HCT116 (cell line): ENCODE measurements at regions not wholly inside any gene's neighbourhood (a gene's known extent, or its start where the extent isn't known, plus 50 kb on each side); places are given as distances from the start of the nearest gene placed in this dataset.
"Not testable (repeated sequence)": the region's sequence is repeated elsewhere in the genome, so short reads cannot be mapped to it uniquely, and the experiment has no call there.

Experiments
- ATAC-seq: fragments of 200-7000 bp; cut with Tn5 transposase; 2 replicates; pipeline ENCODE4 v1.9.1; 2020; ENCODE audit warnings: mild to moderate bottlenecking, moderate library complexity
- BruUV-seq: library from RNA; stranded (reverse); fragments of 400-500 nt; replicated peaks from 2 replicates; lab custom pipeline; 2021; lab: Mats Ljungman, UMichigan
- CTCF ChIA-PET: fragments of 300-600 bp; sonication (Branson Sonifier 250); formaldehyde crosslinking; loops from one replicate; lab custom pipeline; 2021; ENCODE audit warnings: antibody characterized with exemption; lab: Charles Lee
- POLR2A ChIA-PET: fragments of 300-600, 350-600 bp; sonication (Branson Sonifier 250); formaldehyde crosslinking; loops from one replicate; lab custom pipeline; 2021; ENCODE audit warnings: antibody characterized with exemption; lab: Charles Lee
- RAD21 ChIA-PET, 2 experiments: fragments of 300-600 bp; sonication (Branson Sonifier 250); formaldehyde crosslinking; loops; one replicate each; lab custom pipeline; 2023; ENCODE audit warnings: low total read pairs in 2 of 2; ENCODE audit not compliant: uncharacterized antibody in 2 of 2, unreplicated experiment in 2 of 2, low non-redundant PET in 1 of 2; lab: Charles Lee
- DNase-seq: peaks from one replicate; pipeline ENCODE4 v3.0.0-alpha.2; 2010; ENCODE audit warnings: low read depth, low spot score
- H2AFZ ChIP-seq: fragments of 200-600 bp; shearing (Covaris generic), sonication (generic); 2 replicates; pipeline ENCODE4 v1.6.1; 2017; ENCODE audit warnings: low read depth, mixed run types, mixed read lengths, antibody characterized with exemption, low read length; ENCODE audit not compliant: poor library complexity, severe bottlenecking
- H3K27ac ChIP-seq: 2 replicates; pipeline ENCODE4 v1.5.1; 2012; ENCODE audit warnings: low read depth, low read length
- H3K27me3 ChIP-seq: fragments of 200-600 bp; sonication (generic); 2 replicates; pipeline ENCODE4 v1.6.1; 2016; ENCODE audit warnings: mixed run types, low read length, mixed read lengths; ENCODE audit not compliant: insufficient read depth
- H3K36me3 ChIP-seq, 2 experiments: fragments of 200-500 bp in 1 of 2; fragments of 200-600 bp in 1 of 2; sonication (Bioruptor generic) in 1 of 2; sonication (generic) in 1 of 2; 2 replicates each; pipeline versions ENCODE4 v1.5.1 to v1.6.1; 2014 to 2016; ENCODE audit warnings: low read length in 2 of 2, inconsistent platforms in 1 of 2, mixed read lengths in 1 of 2, mixed run types in 1 of 2; ENCODE audit not compliant: insufficient read depth in 2 of 2, control insufficient read depth in 1 of 2
- H3K4me1 ChIP-seq, 2 experiments: fragments of 200-600 bp in 1 of 2; sonication (generic) in 1 of 2; 2 replicates each; pipeline versions ENCODE4 v1.5.1 to v1.6.1; 2012 to 2017; ENCODE audit warnings: low read length in 2 of 2, inconsistent platforms in 1 of 2, mild to moderate bottlenecking in 1 of 2, mixed read lengths in 1 of 2, mixed run types in 1 of 2, moderate library complexity in 1 of 2; ENCODE audit not compliant: insufficient read depth in 2 of 2, control insufficient read depth in 1 of 2
- H3K4me2 ChIP-seq: fragments of 200-600 bp; sonication (generic); 2 replicates; pipeline ENCODE4 v1.6.1; 2017; ENCODE audit warnings: mixed run types, low read length, mixed read lengths
- H3K4me3 ChIP-seq, 2 experiments: fragments of 200-600 bp in 1 of 2; sonication (generic) in 1 of 2; replicated peaks in 1 of 2; 2 replicates each; pipeline ENCODE4 v1.5.1; 2011 to 2016; ENCODE audit warnings: low read length in 2 of 2, control low read depth in 1 of 2, low read depth in 1 of 2, mild to moderate bottlenecking in 1 of 2, mixed read lengths in 1 of 2, mixed run types in 1 of 2
- H3K79me2 ChIP-seq: fragments of 200-600 bp; sonication (generic); 2 replicates; pipeline ENCODE4 v1.6.1; 2017; ENCODE audit warnings: mild to moderate bottlenecking, mixed run types, low read length, moderate library complexity, mixed read lengths; ENCODE audit not compliant: insufficient read depth
- H3K9ac ChIP-seq: fragments of 200-600 bp; sonication (generic); 2 replicates; pipeline ENCODE4 v1.6.1; 2016; ENCODE audit warnings: low read length, mixed read lengths
- H3K9me2 ChIP-seq: fragments of 200-600 bp; sonication (generic), shearing (Covaris generic); 2 replicates; pipeline ENCODE4 v1.6.1; 2017; ENCODE audit warnings: mixed run types, mild to moderate bottlenecking, moderate library complexity; ENCODE audit not compliant: insufficient read depth
- H3K9me3 ChIP-seq, 2 experiments: fragments of 200-500 bp in 1 of 2; fragments of 200-600 bp in 1 of 2; sonication (Bioruptor generic) in 1 of 2; sonication (generic) in 1 of 2; 2 replicates each; pipeline ENCODE4 v1.6.1; 2014 to 2017; ENCODE audit warnings: low read length in 2 of 2, mixed read lengths in 2 of 2, inconsistent platforms in 1 of 2, low read depth in 1 of 2, mild to moderate bottlenecking in 1 of 2, mixed run types in 1 of 2, moderate library complexity in 1 of 2; ENCODE audit not compliant: control insufficient read depth in 1 of 2, insufficient read depth in 1 of 2
- H4K20me1 ChIP-seq: fragments of 200-600 bp; sonication (generic), shearing (Covaris generic); 2 replicates; pipeline ENCODE4 v1.6.1; 2017; ENCODE audit warnings: mixed run types, mild to moderate bottlenecking, moderate library complexity; ENCODE audit not compliant: insufficient read depth
- CBX3 ChIP-seq: IDR thresholded peaks from 2 replicates; pipeline ENCODE4 v1.6.1; 2012; ENCODE audit warnings: low read depth
- CEBPB ChIP-seq: IDR thresholded peaks from 2 replicates; pipeline ENCODE4 v1.6.1; 2012; ENCODE audit warnings: low read depth
- EZH2phosphoT487 ChIP-seq: fragments of 200-600 bp; IDR thresholded peaks from 2 replicates; pipeline ENCODE4 v1.6.1; 2018; ENCODE audit warnings: antibody characterized with exemption, borderline replicate concordance
- POLR2AphosphoS5 ChIP-seq: IDR thresholded peaks from 2 replicates; pipeline ENCODE4 v1.6.1; 2011; ENCODE audit warnings: mild to moderate bottlenecking, low read depth, low read length, moderate library complexity
- SRF ChIP-seq: IDR thresholded peaks from 2 replicates; pipeline ENCODE4 v1.6.1; 2012; ENCODE audit warnings: low read depth
- ZFX ChIP-seq: fragments of 450-650 bp; IDR thresholded peaks from 2 replicates; pipeline ENCODE4 v1.6.1; 2017
- intact Hi-C: fragments of 100-400 bp; cut with micrococcal nuclease; formaldehyde crosslinking; loops from 2 replicates; pipeline ENCODE4 v1.10.0; 2022
- TF ChIP-seq, protein P1 (sequence below): IDR thresholded peaks from 2 replicates; pipeline ENCODE4 v1.6.1; 2012
- TF ChIP-seq, protein P2 (sequence below): IDR thresholded peaks from 2 replicates; pipeline ENCODE4 v1.6.1; 2011; ENCODE audit warnings: mild to moderate bottlenecking, low read length, moderate library complexity; ENCODE audit not compliant: insufficient replicate concordance; ENCODE audit errors: extremely low read depth
- TF ChIP-seq, protein P3 (sequence below), 3 experiments: fragments of 200-600 bp in 1 of 3; sonication (generic) in 1 of 3; IDR thresholded peaks in 2 of 3; conservative IDR thresholded peaks in 1 of 3; 2 replicates each; pipeline ENCODE4 v1.5.1; 2012 to 2017; ENCODE audit warnings: low read depth in 2 of 3, low read length in 2 of 3, antibody characterized with exemption in 1 of 3, borderline replicate concordance in 1 of 3, control low read depth in 1 of 3, mild to moderate bottlenecking in 1 of 3, mixed read lengths in 1 of 3, mixed run types in 1 of 3, moderate library complexity in 1 of 3; ENCODE audit not compliant: insufficient read depth in 1 of 3
- TF ChIP-seq, protein P4 (sequence below): IDR thresholded peaks from 2 replicates; pipeline ENCODE4 v1.6.1; 2012

DNA sequence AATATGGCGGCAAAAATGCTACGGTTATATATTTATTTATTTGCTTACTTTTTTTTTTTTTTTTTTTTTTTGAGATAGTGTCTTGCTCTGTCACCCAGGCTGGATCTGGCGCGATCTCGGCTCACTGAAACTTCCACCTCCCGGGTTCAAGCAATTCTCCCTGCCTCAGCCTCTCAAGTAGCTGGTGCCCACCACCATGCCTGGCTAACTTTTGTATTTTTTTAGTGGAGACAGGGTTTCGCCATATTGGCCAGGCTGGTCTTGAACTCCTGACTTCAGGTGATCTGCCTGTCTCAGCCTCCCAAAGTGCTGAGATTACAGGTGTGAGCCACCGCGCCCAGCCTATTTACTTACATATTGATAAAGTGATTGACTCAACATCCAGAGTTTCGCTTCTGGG lies 511.6 kb downstream of the ZPLD1 start:
- H3K4me1 ChIP-seq, H4K20me1 ChIP-seq, ATAC-seq, H3K4me2 ChIP-seq, POLR2A ChIA-PET, H3K27ac ChIP-seq, H3K9me3 ChIP-seq, H3K79me2 ChIP-seq, H2AFZ ChIP-seq, BruUV-seq, RAD21 ChIA-PET, H3K36me3 ChIP-seq, H3K4me3 ChIP-seq, intact Hi-C loops, H3K9ac ChIP-seq, H3K9me2 ChIP-seq, DNase-seq, H3K27me3 ChIP-seq, CTCF ChIA-PET: not testable (repeated sequence)

DNA sequence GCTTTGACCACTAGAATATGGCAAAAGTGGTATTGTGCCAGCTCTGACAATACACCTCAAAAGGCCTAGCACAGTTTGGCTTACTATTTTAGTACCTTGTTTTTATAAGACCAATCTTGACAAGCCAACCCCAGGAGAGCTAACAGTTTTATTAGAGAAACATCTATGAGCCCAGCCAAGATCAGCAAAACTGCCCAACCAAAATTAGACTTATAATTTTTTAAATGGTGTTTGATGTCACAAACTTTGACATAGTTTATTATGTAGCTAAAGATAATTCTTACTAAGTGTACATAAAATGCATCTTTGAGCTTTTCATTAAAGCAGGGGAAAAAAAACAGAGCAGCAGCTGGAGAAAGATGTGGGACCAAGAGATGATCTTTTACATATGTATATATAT lies 537.5 kb downstream of the ZPLD1 start:
- Histone ChIP-seq H2AFZ (no peak overlapping the region), H3K79me2 (no peaks in the 10 kb centered on the region), H3K9me3 (no peaks in the 10 kb centered on the region), H3K4me2 (no peak overlapping the region), H3K9ac (no peak overlapping the region), H3K27me3 (no peaks in the 10 kb centered on the region), H3K4me1 (no peaks in the 10 kb centered on the region), H3K4me3 (no peak overlapping the region), H4K20me1 (no peaks in the 10 kb centered on the region), H3K27ac (no peak overlapping the region), H3K9me2 (no peaks in the 10 kb centered on the region), H3K36me3 (no peaks in the 10 kb centered on the region)
- BruUV-seq = no TSS peak
- ChIA-PET RAD21 (no interaction called here), POLR2A (no interaction called here), CTCF (no interaction called here)
- DNase-seq (no peak), ATAC-seq (no peak)
- TF ChIP-seq EZH2phosphoT487 = no peak
- no peak for TF ChIP-seq CBX3
- no peak for TF ChIP-seq ZFX
- TF ChIP-seq, protein P1, sequence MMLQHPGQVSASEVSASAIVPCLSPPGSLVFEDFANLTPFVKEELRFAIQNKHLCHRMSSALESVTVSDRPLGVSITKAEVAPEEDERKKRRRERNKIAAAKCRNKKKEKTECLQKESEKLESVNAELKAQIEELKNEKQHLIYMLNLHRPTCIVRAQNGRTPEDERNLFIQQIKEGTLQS = no peak
- TF ChIP-seq, protein P2, sequence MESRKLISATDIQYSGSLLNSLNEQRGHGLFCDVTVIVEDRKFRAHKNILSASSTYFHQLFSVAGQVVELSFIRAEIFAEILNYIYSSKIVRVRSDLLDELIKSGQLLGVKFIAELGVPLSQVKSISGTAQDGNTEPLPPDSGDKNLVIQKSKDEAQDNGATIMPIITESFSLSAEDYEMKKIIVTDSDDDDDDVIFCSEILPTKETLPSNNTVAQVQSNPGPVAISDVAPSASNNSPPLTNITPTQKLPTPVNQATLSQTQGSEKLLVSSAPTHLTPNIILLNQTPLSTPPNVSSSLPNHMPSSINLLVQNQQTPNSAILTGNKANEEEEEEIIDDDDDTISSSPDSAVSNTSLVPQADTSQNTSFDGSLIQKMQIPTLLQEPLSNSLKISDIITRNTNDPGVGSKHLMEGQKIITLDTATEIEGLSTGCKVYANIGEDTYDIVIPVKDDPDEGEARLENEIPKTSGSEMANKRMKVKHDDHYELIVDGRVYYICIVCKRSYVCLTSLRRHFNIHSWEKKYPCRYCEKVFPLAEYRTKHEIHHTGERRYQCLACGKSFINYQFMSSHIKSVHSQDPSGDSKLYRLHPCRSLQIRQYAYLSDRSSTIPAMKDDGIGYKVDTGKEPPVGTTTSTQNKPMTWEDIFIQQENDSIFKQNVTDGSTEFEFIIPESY = no peak
- no peak for TF ChIP-seq POLR2AphosphoS5
- TF ChIP-seq SRF = no peak
- no peak for TF ChIP-seq CEBPB
- TF ChIP-seq, protein P3, sequence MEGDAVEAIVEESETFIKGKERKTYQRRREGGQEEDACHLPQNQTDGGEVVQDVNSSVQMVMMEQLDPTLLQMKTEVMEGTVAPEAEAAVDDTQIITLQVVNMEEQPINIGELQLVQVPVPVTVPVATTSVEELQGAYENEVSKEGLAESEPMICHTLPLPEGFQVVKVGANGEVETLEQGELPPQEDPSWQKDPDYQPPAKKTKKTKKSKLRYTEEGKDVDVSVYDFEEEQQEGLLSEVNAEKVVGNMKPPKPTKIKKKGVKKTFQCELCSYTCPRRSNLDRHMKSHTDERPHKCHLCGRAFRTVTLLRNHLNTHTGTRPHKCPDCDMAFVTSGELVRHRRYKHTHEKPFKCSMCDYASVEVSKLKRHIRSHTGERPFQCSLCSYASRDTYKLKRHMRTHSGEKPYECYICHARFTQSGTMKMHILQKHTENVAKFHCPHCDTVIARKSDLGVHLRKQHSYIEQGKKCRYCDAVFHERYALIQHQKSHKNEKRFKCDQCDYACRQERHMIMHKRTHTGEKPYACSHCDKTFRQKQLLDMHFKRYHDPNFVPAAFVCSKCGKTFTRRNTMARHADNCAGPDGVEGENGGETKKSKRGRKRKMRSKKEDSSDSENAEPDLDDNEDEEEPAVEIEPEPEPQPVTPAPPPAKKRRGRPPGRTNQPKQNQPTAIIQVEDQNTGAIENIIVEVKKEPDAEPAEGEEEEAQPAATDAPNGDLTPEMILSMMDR (IDR thresholded peaks at IDR 0.05 in 2 of 3, conservative IDR thresholded peaks at IDR 0.05 in 1 of 3; ENCODE audit: borderline replicate concordance in 1 of 3, insufficient read depth in 1 of 3, low read depth in 2 of 3, low read length in 2 of 3) = no peak
- TF ChIP-seq, protein P4, sequence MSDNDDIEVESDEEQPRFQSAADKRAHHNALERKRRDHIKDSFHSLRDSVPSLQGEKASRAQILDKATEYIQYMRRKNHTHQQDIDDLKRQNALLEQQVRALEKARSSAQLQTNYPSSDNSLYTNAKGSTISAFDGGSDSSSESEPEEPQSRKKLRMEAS = no peak
- intact Hi-C loops = no loop called here
